Osteoblast (primary cell): ENCODE measurements at regions not wholly inside any gene's neighbourhood (a gene's known extent, or its start where the extent isn't known, plus 50 kb on each side); places are given as distances from the start of the nearest gene placed in this dataset.

Experiments used
- DNase-seq: peaks from one replicate; pipeline ENCODE4 v3.0.0; 2011; ENCODE audit warnings: low spot score, mixed read lengths; ENCODE audit not compliant: insufficient read length; ENCODE audit errors: missing footprints
- H2AFZ ChIP-seq: 2 replicates; pipeline ENCODE4 v1.6.0; 2011; ENCODE audit warnings: mild to moderate bottlenecking, low read length
- H3K27ac ChIP-seq: 2 replicates; pipeline ENCODE4 v1.5.1; 2011; ENCODE audit warnings: mild to moderate bottlenecking, low read depth, low read length, moderate library complexity
- H3K27me3 ChIP-seq: 2 replicates; pipeline ENCODE4 v1.6.0; 2012; ENCODE audit warnings: mild to moderate bottlenecking, control low read depth, inconsistent platforms, low read length, moderate library complexity; ENCODE audit not compliant: insufficient read depth
- H3K36me3 ChIP-seq: 2 replicates; pipeline ENCODE4 v1.5.1; 2011; ENCODE audit warnings: mild to moderate bottlenecking, low read length, control low read depth, moderate library complexity; ENCODE audit not compliant: insufficient read depth
- H3K4me1 ChIP-seq: 2 replicates; pipeline ENCODE4 v1.5.1; 2011; ENCODE audit warnings: mild to moderate bottlenecking, low read length, control low read depth, moderate library complexity; ENCODE audit not compliant: insufficient read depth
- H3K4me2 ChIP-seq: 2 replicates; pipeline ENCODE4 v1.6.0; 2011; ENCODE audit warnings: mild to moderate bottlenecking, low read length; ENCODE audit not compliant: insufficient read depth
- H3K4me3 ChIP-seq: fragments of 200-600 bp; sonication (generic); 3 replicates; pipeline ENCODE4 v1.5.1; 2012; ENCODE audit warnings: mild to moderate bottlenecking, low read length, inconsistent platforms; ENCODE audit not compliant: insufficient read depth
- H3K79me2 ChIP-seq: 2 replicates; pipeline ENCODE4 v1.6.0; 2012; ENCODE audit warnings: mild to moderate bottlenecking, low read length, control low read depth, inconsistent platforms; ENCODE audit not compliant: insufficient read depth
- H3K9me3 ChIP-seq: 2 replicates; pipeline ENCODE4 v1.5.1; 2011; ENCODE audit warnings: low read depth, low read length, control low read depth
- H4K20me1 ChIP-seq: 2 replicates; pipeline ENCODE4 v1.6.0; 2012; ENCODE audit warnings: mild to moderate bottlenecking, low read length, control low read depth; ENCODE audit not compliant: insufficient read depth
- TF ChIP-seq, protein P1 (sequence below): IDR thresholded peaks from 2 replicates; pipeline ENCODE4 v1.5.1; 2011; ENCODE audit warnings: mild to moderate bottlenecking, low read depth, low read length, moderate library complexity; ENCODE audit errors: extremely low read depth

DNA sequence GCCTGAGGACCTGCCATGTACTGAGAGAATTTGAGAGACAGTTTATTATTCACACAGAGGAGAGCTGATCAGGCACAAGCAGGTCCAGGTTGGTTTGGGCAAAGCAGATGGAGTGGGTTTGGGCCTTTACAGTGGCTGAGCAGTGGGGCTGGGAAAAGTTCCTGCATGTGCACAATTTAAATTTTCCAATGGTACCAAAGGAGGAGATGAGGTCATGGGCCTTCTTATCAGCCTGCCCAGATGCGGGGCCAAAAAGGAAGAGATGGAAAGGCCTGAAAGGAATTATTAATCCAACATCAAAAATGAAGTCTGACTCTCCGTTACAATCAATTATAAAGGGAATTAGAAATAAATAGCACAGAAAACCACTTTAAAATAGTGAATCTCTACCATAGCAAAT lies 367.6 kb downstream of the TMEM135 start:
- TF ChIP-seq, protein P1, sequence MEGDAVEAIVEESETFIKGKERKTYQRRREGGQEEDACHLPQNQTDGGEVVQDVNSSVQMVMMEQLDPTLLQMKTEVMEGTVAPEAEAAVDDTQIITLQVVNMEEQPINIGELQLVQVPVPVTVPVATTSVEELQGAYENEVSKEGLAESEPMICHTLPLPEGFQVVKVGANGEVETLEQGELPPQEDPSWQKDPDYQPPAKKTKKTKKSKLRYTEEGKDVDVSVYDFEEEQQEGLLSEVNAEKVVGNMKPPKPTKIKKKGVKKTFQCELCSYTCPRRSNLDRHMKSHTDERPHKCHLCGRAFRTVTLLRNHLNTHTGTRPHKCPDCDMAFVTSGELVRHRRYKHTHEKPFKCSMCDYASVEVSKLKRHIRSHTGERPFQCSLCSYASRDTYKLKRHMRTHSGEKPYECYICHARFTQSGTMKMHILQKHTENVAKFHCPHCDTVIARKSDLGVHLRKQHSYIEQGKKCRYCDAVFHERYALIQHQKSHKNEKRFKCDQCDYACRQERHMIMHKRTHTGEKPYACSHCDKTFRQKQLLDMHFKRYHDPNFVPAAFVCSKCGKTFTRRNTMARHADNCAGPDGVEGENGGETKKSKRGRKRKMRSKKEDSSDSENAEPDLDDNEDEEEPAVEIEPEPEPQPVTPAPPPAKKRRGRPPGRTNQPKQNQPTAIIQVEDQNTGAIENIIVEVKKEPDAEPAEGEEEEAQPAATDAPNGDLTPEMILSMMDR = no peak
- H3K79me2 ChIP-seq = no peaks in the 10 kb centered on the region
- no peak overlapping the region for H3K4me2 ChIP-seq
- H3K9me3 ChIP-seq = no peaks in the 10 kb centered on the region
- H3K36me3 ChIP-seq = no peaks in the 10 kb centered on the region
- no peak overlapping the region for H2AFZ ChIP-seq
- no peak overlapping the region for H3K4me3 ChIP-seq
- H3K4me1 ChIP-seq = peaks cover 10% of the 10 kb centered on the region
- H3K27me3 ChIP-seq = no peaks in the 10 kb centered on the region
- no peak for DNase-seq
- no peaks in the 10 kb centered on the region for H4K20me1 ChIP-seq
- no peak overlapping the region for H3K27ac ChIP-seq

DNA sequence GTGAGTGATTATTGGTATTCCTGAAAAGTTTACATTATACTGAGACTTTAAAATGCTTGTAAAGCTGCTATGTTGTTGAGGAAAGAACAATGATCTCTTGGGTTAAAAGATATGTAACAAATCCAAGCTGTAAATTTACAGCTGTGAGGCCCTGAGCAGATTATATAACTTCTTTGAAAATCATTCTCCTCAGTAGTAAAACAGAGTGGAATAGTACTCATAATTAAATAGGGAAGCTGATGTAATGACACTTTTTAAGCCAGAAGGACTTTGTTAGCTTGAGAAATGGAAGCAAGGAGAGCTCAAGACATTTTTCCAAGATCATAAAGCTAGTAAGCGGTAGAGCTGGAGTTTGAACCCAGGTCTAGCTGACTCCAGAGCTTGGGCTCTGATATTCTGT lies 363.9 kb downstream of the TMEM135 start:
- TF ChIP-seq, protein P1 = no peak

DNA sequence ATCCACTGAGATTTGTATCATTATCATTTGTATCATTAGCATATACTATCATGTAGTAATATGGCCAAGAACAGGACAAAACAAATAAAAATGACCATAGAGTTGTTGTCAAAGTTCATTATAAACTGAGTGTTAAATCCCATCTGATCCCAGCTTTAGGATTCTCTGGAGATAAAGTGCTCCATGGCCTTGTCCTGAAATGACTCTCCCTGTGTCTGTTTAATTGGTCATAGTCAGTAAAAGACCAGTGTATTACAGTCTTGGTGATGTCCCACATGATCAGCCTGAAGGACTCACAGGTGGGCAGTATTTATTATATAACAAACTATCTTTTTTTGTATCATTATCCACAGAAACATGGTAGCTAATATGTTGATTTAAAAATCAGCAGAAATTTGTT lies 361.6 kb downstream of the TMEM135 start:
- Histone ChIP-seq H3K79me2 (no peaks in the 10 kb centered on the region), H3K9me3 (no peaks in the 10 kb centered on the region), H3K36me3 (no peaks in the 10 kb centered on the region), H3K4me1 (no peaks in the 10 kb centered on the region), H3K27me3 (no peaks in the 10 kb centered on the region), H3K27ac (no peak overlapping the region), H4K20me1 (no peaks in the 10 kb centered on the region), H3K4me3 (no peak overlapping the region), H2AFZ (no peak overlapping the region), H3K4me2 (no peak overlapping the region)
- TF ChIP-seq, protein P1 = no peak
- no peak for DNase-seq

More for the DNA sequence above, 363.9 kb downstream of the TMEM135 start:
- Histone ChIP-seq H3K4me3 (no peak overlapping the region), H3K9me3 (no peaks in the 10 kb centered on the region), H3K27me3 (no peaks in the 10 kb centered on the region), H3K27ac (no peak overlapping the region), H4K20me1 (no peaks in the 10 kb centered on the region), H3K36me3 (no peaks in the 10 kb centered on the region), H3K4me2 (no peak overlapping the region), H2AFZ (no peak overlapping the region), H3K4me1 (peaks cover 10% of the 10 kb centered on the region), H3K79me2 (no peaks in the 10 kb centered on the region)
- DNase-seq = no peak

- Histone ChIP-seq H3K36me3 (no peaks in the 10 kb centered on the region), H3K4me3 (no peak overlapping the region), H3K4me2 (no peak overlapping the region), H3K4me1 (no peaks in the 10 kb centered on the region), H4K20me1 (no peaks in the 10 kb centered on the region), H3K79me2 (no peaks in the 10 kb centered on the region), H2AFZ (no peak overlapping the region), H3K27me3 (no peaks in the 10 kb centered on the region), H3K27ac (no peak overlapping the region), H3K9me3 (no peaks in the 10 kb centered on the region)
- TF ChIP-seq, protein P1 = no peak
- DNase-seq = no peak
Measured at GRCh38 chr11:87398931-87399330, 361.2 kb downstream of the TMEM135 start.
